Thyroid gland (tissue), 4 donors: ENCODE measurements at regions not wholly inside any gene's neighbourhood (a gene's known extent, or its start where the extent isn't known, plus 50 kb on each side); places are given as distances from the start of the nearest gene placed in this dataset.

Experiments used
- POLR2A ChIP-seq, 2 donors: fragments of 450-650 bp; IDR thresholded peaks; one replicate each; pipeline ENCODE4 v1.6.1; 2017; ENCODE audit warnings: antibody characterized with exemption in 2 of 2, mild to moderate bottlenecking in 2 of 2, moderate library complexity in 1 of 2
- TF ChIP-seq, protein P1 (sequence below), 6 experiments: fragments of 200-600 bp in 3 of 6; fragments of 450-650 bp in 3 of 6; sonication (generic) in 3 of 6; IDR thresholded peaks; one replicate each; pipeline ENCODE4 v1.5.1; 2016 to 2019; ENCODE audit warnings: antibody characterized with exemption in 6 of 6, mild to moderate bottlenecking in 2 of 6, inconsistent platforms in 1 of 6, moderate library complexity in 1 of 6

DNA sequence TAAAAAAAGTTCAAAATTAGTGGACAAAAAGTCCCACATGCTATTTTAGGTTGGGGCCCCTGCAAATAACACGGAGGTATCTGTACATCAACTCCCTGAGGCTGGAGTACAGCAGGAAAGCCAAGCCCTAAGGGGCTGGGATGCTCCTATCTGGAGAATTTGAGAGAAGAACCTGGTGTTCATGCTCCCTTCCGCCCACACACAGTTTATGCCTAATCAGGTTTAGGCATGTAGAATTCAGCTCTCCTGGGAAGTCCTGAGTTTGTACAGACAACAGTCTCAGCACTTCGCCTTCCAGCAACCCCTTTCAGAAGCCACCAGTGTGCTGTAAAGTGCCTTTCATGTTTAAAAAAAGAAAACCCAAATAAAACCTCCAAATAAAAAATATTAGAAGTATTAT is 237.3 kb upstream of the GRIP1 start:
- TF ChIP-seq POLR2A (IDR thresholded peaks at IDR 0.05), result no peak
- TF ChIP-seq, protein P1, sequence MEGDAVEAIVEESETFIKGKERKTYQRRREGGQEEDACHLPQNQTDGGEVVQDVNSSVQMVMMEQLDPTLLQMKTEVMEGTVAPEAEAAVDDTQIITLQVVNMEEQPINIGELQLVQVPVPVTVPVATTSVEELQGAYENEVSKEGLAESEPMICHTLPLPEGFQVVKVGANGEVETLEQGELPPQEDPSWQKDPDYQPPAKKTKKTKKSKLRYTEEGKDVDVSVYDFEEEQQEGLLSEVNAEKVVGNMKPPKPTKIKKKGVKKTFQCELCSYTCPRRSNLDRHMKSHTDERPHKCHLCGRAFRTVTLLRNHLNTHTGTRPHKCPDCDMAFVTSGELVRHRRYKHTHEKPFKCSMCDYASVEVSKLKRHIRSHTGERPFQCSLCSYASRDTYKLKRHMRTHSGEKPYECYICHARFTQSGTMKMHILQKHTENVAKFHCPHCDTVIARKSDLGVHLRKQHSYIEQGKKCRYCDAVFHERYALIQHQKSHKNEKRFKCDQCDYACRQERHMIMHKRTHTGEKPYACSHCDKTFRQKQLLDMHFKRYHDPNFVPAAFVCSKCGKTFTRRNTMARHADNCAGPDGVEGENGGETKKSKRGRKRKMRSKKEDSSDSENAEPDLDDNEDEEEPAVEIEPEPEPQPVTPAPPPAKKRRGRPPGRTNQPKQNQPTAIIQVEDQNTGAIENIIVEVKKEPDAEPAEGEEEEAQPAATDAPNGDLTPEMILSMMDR (IDR thresholded peaks at IDR 0.05), result no peak
